ENCODE measurements at regions not wholly inside any gene's neighbourhood (a gene's known extent, or its start where the extent isn't known, plus 50 kb on each side); places are given as distances from the start of the nearest gene placed in this dataset.

DNA sequence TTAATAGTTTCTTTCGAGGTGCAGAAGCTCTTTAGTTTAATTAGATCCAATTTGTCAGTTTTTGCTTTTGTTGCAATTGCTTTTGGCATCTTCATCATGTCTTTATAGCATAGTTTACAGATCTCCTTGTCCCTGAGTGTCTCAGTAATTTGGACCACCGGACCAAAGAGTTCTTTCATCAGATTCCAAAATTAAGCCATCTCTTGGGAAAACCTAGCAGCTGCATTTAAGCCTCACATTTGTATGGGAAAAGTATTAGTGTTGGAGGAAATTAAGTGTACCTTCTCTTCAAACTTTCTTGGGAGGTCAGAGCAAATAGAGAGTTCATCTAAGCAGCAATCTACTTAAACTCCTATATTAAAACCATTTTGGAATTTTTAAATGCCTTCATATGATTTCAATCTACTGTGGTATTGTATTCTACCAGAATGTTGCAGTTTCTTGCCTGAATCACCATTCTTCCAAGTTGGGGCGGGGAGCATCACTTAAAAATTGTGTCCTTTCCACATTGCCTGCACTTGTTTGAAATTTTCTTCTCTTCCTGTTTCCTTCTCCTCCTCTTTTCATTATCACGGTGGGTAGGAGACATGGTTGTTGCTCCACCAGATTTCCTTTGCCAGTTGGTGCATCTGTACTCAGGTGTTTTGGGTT is 97.3 kb upstream of the DAB2 start:
- Histone ChIP-seq H3K4me3 (ENCODE audit: control insufficient read depth in 1 of 2, extremely low read depth in 1 of 2, low read length in 1 of 2) (no peak overlapping the region), H3K4me1 (ENCODE audit: control insufficient read depth in 1 of 2, extremely low read depth in 1 of 2, insufficient read depth in 2 of 2, low read length in 2 of 2) (no peaks in the 10 kb centered on the region), H3K27ac (ENCODE audit: low read length) (no peak overlapping the region), H3K36me3 (ENCODE audit: control insufficient read depth in 2 of 2, extremely low read depth in 1 of 2, insufficient read depth in 1 of 2, low read length in 1 of 2) (no peaks in the 10 kb centered on the region), H3K27me3 (replicated peaks in 1 of 2; ENCODE audit: control insufficient read depth in 2 of 2, extremely low read depth in 1 of 2, insufficient read depth in 2 of 2, low read length in 1 of 2) (peaks cover 0 to 4% of the 10 kb centered on the region in 2 experiments), H3K9me3 (no peaks in the 10 kb centered on the region)
- no peaks in the 10 kb centered on the region for H3K36me3 Mint-ChIP-seq
- H3K4me1 Mint-ChIP-seq, result no peaks in the 10 kb centered on the region
- no peak overlapping the region for H3K4me3 Mint-ChIP-seq
- ATAC-seq (replicated peaks in 1 of 4) (no peak), DNase-seq (no peak)
- no CpG with 5 or more reads among the region's 4 CpGs for WGBS (ENCODE audit: insufficient coverage)
- POLR2A ChIA-PET, result no interaction called here
- CTCF ChIA-PET, result no interaction called here
- H3K27ac Mint-ChIP-seq, result no peak overlapping the region
- peaks cover 9 to 19% of the 10 kb centered on the region in 2 donors for H3K27me3 Mint-ChIP-seq
- no peaks in the 10 kb centered on the region for H3K9me3 Mint-ChIP-seq

DNA sequence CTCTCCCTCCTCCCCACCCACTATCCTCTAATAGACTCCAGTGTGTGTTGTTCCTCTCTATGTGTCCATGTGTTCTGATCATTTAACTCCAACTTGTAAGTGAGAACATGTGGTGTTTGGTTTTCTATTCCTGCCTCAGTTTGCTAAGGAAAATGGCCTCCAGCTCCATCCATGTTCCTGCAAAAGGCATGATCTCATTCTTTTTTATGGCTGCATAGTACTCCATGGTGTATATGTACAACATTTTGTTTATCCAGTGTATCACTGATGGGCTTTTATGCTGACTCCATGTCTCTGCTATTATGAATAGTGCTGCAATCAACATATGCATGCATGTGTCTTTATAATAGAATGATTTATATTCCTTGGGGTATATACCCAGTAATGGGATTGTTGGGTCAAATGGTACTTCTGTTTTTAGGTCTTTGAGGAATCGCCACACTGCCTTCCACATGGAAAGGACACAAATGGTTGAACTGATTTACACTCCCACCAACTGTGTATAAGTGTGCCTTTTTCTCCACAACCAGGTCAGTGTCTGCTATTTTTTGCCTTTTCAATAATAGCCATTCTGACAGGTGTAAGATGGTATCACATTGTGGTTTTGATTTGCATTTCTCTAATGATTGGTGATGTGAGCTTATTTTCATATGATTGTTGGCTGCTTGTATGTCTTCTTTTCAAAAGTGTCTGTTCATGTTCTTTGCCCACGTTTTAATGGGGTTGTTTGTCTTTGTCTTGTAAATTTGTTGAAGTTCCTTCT is 96.5 kb upstream of the DAB2 start:
- Mint-ChIP-seq H3K9me3 (no peaks in the 10 kb centered on the region), H3K4me1 (no peaks in the 10 kb centered on the region), H3K27me3 (peaks cover 4 to 19% of the 10 kb centered on the region in 2 donors), H3K36me3 (no peaks in the 10 kb centered on the region), H3K27ac (no peak overlapping the region), H3K4me3 (no peak overlapping the region)
- POLR2A ChIA-PET, result no interaction called here
- H3K4me3 ChIP-seq (ENCODE audit: control insufficient read depth in 1 of 2, extremely low read depth in 1 of 2, low read length in 1 of 2), result no peak overlapping the region
- CTCF ChIA-PET, result no interaction called here
- no peaks in the 10 kb centered on the region for H3K36me3 ChIP-seq (ENCODE audit: control insufficient read depth in 2 of 2, extremely low read depth in 1 of 2, insufficient read depth in 1 of 2, low read length in 1 of 2)
- WGBS (ENCODE audit: insufficient coverage), result no CpG with 5 or more reads among the region's 2 CpGs
- ATAC-seq (replicated peaks in 1 of 4) (no peak), DNase-seq (no peak)
- no peaks in the 10 kb centered on the region for H3K4me1 ChIP-seq (ENCODE audit: control insufficient read depth in 1 of 2, extremely low read depth in 1 of 2, insufficient read depth in 2 of 2, low read length in 2 of 2)
- H3K27me3 ChIP-seq (replicated peaks in 1 of 2; ENCODE audit: control insufficient read depth in 2 of 2, extremely low read depth in 1 of 2, insufficient read depth in 2 of 2, low read length in 1 of 2), result peaks cover 0 to under 1% of the 10 kb centered on the region in 2 experiments
- no peak overlapping the region for H3K27ac ChIP-seq (ENCODE audit: low read length)
- H3K9me3 ChIP-seq, result no peaks in the 10 kb centered on the region

DNA sequence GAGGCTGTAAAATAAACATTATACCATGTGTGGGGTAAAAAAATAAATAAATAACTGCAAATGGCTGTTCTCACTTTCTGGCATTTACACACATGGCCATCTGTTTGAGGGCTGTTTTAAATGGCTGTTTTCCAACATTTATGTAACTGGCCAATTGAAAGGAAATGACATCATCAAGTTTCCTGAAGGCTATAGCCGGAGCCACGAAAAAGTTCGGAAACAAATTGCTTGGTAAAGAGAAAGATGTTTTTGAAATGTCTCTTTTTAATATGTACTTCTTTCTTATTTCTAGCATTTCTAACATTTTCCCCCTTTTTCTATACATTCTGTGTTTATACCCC is 95.4 kb upstream of the DAB2 start:
- Mint-ChIP-seq H3K4me1 (no peaks in the 10 kb centered on the region), H3K27me3 (peaks cover 4 to 19% of the 10 kb centered on the region in 2 donors), H3K36me3 (no peaks in the 10 kb centered on the region), H3K27ac (no peak overlapping the region), H3K4me3 (no peak overlapping the region), H3K9me3 (no peaks in the 10 kb centered on the region)
- Histone ChIP-seq H3K4me3 (ENCODE audit: control insufficient read depth in 1 of 2, extremely low read depth in 1 of 2, low read length in 1 of 2) (no peak overlapping the region), H3K27ac (ENCODE audit: low read length) (no peak overlapping the region), H3K27me3 (replicated peaks in 1 of 2; ENCODE audit: control insufficient read depth in 2 of 2, extremely low read depth in 1 of 2, insufficient read depth in 2 of 2, low read length in 1 of 2) (no peaks in the 10 kb centered on the region), H3K9me3 (no peaks in the 10 kb centered on the region), H3K4me1 (ENCODE audit: control insufficient read depth in 1 of 2, extremely low read depth in 1 of 2, insufficient read depth in 2 of 2, low read length in 2 of 2) (no peaks in the 10 kb centered on the region), H3K36me3 (ENCODE audit: control insufficient read depth in 2 of 2, extremely low read depth in 1 of 2, insufficient read depth in 1 of 2, low read length in 1 of 2) (no peaks in the 10 kb centered on the region)
- ChIA-PET POLR2A (no interaction called here), CTCF (no interaction called here)
- DNase-seq, result no peak
- no CpG with 5 or more reads among the region's 3 CpGs for WGBS (ENCODE audit: insufficient coverage)
- no peak for ATAC-seq (replicated peaks in 1 of 4)

DNA sequence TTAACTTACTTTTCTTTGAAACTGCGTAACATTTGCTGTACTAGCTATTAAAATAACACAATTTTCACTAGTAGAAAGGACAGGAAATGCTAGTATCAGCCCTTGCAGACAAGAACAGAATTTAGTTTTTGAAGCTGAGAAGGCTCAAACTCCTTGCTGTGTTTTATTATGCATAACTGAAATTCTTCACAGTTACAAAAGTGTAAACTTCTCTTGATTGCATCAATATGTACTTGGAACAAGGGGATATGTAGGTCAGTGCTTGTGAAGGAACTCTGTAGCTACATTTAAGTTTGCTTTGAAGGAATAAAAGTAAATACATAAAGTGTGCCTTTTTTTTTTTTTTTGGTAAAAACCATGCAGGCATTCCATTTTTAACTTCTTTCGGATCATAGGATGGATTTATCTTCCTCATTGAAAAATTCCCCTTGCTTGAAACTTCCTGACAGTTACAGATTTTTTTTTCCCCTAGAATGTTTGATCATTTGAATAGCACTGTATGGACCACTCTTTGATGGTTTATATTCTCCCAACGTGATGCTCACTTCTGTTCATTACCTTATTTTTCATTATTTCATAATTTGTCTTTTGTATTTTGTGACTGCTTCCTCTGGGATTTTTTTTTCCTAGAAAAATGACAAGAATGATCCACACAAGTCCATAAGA is 94.9 kb upstream of the DAB2 start:
- CTCF ChIA-PET, result no interaction called here
- no peak overlapping the region for H3K4me3 Mint-ChIP-seq
- no peaks in the 10 kb centered on the region for H3K27me3 ChIP-seq (replicated peaks in 1 of 2; ENCODE audit: control insufficient read depth in 2 of 2, extremely low read depth in 1 of 2, insufficient read depth in 2 of 2, low read length in 1 of 2)
- H3K4me1 ChIP-seq (ENCODE audit: control insufficient read depth in 1 of 2, extremely low read depth in 1 of 2, insufficient read depth in 2 of 2, low read length in 2 of 2), result no peaks in the 10 kb centered on the region
- POLR2A ChIA-PET, result no interaction called here
- ATAC-seq (replicated peaks in 1 of 4) (no peak), DNase-seq (no peak)
- no CpG with 5 or more reads among the region's 3 CpGs for WGBS (ENCODE audit: insufficient coverage)
- no peak overlapping the region for H3K4me3 ChIP-seq (ENCODE audit: control insufficient read depth in 1 of 2, extremely low read depth in 1 of 2, low read length in 1 of 2)
- H3K36me3 ChIP-seq (ENCODE audit: control insufficient read depth in 2 of 2, extremely low read depth in 1 of 2, insufficient read depth in 1 of 2, low read length in 1 of 2), result no peaks in the 10 kb centered on the region
- H3K36me3 Mint-ChIP-seq, result no peaks in the 10 kb centered on the region
- H3K27me3 Mint-ChIP-seq, result peaks cover 4 to 19% of the 10 kb centered on the region in 2 donors
- H3K4me1 Mint-ChIP-seq, result no peaks in the 10 kb centered on the region
- no peak overlapping the region for H3K27ac Mint-ChIP-seq
- no peaks in the 10 kb centered on the region for H3K9me3 Mint-ChIP-seq
- H3K27ac ChIP-seq (ENCODE audit: low read length), result no peak overlapping the region
- no peaks in the 10 kb centered on the region for H3K9me3 ChIP-seq

DNA sequence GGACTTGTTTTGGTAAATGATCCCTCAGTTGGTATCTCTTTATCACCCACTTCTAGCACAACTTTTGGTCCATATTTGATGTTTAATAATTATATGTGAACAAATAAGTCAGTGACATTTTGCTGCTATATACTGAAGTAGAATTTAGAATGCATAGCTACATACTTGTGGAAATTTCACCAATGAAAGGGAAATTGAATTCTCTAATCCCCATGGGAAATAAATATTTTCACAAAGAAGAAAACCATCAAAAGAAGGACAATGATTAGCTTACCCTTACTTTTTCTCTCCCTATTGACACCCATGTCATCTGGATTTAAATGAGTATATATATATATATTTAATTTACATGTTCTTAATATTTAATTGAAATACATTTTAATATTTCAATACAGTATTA is 94.3 kb upstream of the DAB2 start:
- Mint-ChIP-seq H3K4me3 (no peak overlapping the region), H3K9me3 (no peaks in the 10 kb centered on the region), H3K4me1 (no peaks in the 10 kb centered on the region), H3K36me3 (no peaks in the 10 kb centered on the region), H3K27ac (no peak overlapping the region), H3K27me3 (peaks cover 4 to 18% of the 10 kb centered on the region in 2 donors)
- no peaks in the 10 kb centered on the region for H3K4me1 ChIP-seq (ENCODE audit: control insufficient read depth in 1 of 2, extremely low read depth in 1 of 2, insufficient read depth in 2 of 2, low read length in 2 of 2)
- ChIA-PET CTCF (interaction anchor here in 1 of 2 donors (0.6 kb wide), 1 partner anchor 562 kb away, joined by 4 read pairs; no protein-coding TSS in a partner anchor), POLR2A (interaction anchor here in 1 of 2 donors (0.6 kb wide), 1 partner anchor 407 kb away, joined by 5 read pairs; no protein-coding TSS in a partner anchor)
- ATAC-seq (replicated peaks in 1 of 4), result no peak
- H3K27ac ChIP-seq (ENCODE audit: low read length), result no peak overlapping the region
- H3K36me3 ChIP-seq (ENCODE audit: control insufficient read depth in 2 of 2, extremely low read depth in 1 of 2, insufficient read depth in 1 of 2, low read length in 1 of 2), result no peaks in the 10 kb centered on the region
- no peaks in the 10 kb centered on the region for H3K9me3 ChIP-seq
- no peak overlapping the region for H3K4me3 ChIP-seq (ENCODE audit: control insufficient read depth in 1 of 2, extremely low read depth in 1 of 2, low read length in 1 of 2)
- no peaks in the 10 kb centered on the region for H3K27me3 ChIP-seq (replicated peaks in 1 of 2; ENCODE audit: control insufficient read depth in 2 of 2, extremely low read depth in 1 of 2, insufficient read depth in 2 of 2, low read length in 1 of 2)
- no peak for DNase-seq

DNA sequence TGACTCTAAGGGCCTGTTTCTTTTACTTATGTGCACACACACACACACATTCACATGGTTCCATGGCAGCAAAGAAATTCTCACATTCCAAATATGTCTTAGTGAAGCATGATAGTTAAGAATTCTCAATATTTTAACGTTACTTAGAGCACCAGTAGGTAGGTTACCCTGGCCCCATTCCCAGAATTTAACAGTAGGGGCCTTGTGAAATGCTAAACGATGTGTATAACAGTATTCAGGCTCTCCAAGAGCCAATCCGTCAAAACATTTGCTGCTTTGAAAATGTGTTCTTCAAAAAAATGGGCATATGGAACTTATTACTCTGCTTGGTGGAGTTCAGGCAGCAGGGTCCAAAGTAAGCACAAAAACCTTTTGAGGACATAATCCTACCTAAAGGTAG is 93.7 kb upstream of the DAB2 start:
- ChIA-PET POLR2A (interaction anchor here in 1 of 2 donors (0.6 kb wide), 1 partner anchor 407 kb away, joined by 5 read pairs; no protein-coding TSS in a partner anchor), CTCF (interaction anchor here in 1 of 2 donors (0.6 kb wide), 1 partner anchor 563 kb away, joined by 4 read pairs; no protein-coding TSS in a partner anchor)
- Mint-ChIP-seq H3K4me3 (no peak overlapping the region), H3K4me1 (no peaks in the 10 kb centered on the region), H3K27ac (no peak overlapping the region), H3K36me3 (no peaks in the 10 kb centered on the region), H3K9me3 (no peaks in the 10 kb centered on the region), H3K27me3 (peaks cover 4 to 17% of the 10 kb centered on the region in 2 donors)
- Histone ChIP-seq H3K36me3 (ENCODE audit: control insufficient read depth in 2 of 2, extremely low read depth in 1 of 2, insufficient read depth in 1 of 2, low read length in 1 of 2) (no peaks in the 10 kb centered on the region), H3K27me3 (replicated peaks in 1 of 2; ENCODE audit: control insufficient read depth in 2 of 2, extremely low read depth in 1 of 2, insufficient read depth in 2 of 2, low read length in 1 of 2) (no peaks in the 10 kb centered on the region), H3K4me3 (ENCODE audit: control insufficient read depth in 1 of 2, extremely low read depth in 1 of 2, low read length in 1 of 2) (no peak overlapping the region), H3K4me1 (ENCODE audit: control insufficient read depth in 1 of 2, extremely low read depth in 1 of 2, insufficient read depth in 2 of 2, low read length in 2 of 2) (no peaks in the 10 kb centered on the region), H3K27ac (ENCODE audit: low read length) (no peak overlapping the region), H3K9me3 (no peaks in the 10 kb centered on the region)
- no peak for DNase-seq
- no peak for ATAC-seq (replicated peaks in 1 of 4)
- WGBS (ENCODE audit: insufficient coverage), result 83% methylated on average over 1 of the region's 3 CpGs

Data from T-cell (primary cell).